Frontal cortex (tissue), 3 donors: ENCODE measurements at regions not wholly inside any gene's neighbourhood (a gene's known extent, or its start where the extent isn't known, plus 50 kb on each side); places are given as distances from the start of the nearest gene placed in this dataset.

Experiments
- DNase-seq, 2 donors: peaks; one replicate each; pipeline ENCODE4 v3.0.0; 2012; ENCODE audit warnings: low spot score in 2 of 2
- FAIRE-seq: peaks from 2 replicates; lab custom pipeline; 2012; peaks lifted over from hg19 to GRCh38; lab: Jason Lieb, UNC
- donor health status: control.
- donor health status: control.
- donor health status: control.

GRCh38 chr6:167437888-167438484 is 113.1 kb downstream of the TTLL2 start:
- FAIRE-seq (no peak), DNase-seq (no peak)

GRCh38 chr6:167441715-167442206 is 116.9 kb downstream of the TTLL2 start:
- FAIRE-seq: no peak
- DNase-seq: no peak

- no peak for FAIRE-seq
- DNase-seq: no peak
Observed at GRCh38 chr6:167442245-167442644, 117.4 kb downstream of the TTLL2 start.

GRCh38 chr6:167442796-167443680 is 118.2 kb downstream of the TTLL2 start:
- FAIRE-seq: no peak
- DNase-seq: no peak

- no peak for FAIRE-seq
Observed at GRCh38 chr6:167444602-167445346, 119.9 kb downstream of the TTLL2 start.

GRCh38 chr6:167445568-167445967 is 120.7 kb downstream of the TTLL2 start:
- DNase-seq: no peak

More at GRCh38 chr6:167444602-167445346, 119.9 kb downstream of the TTLL2 start:
- no peak for DNase-seq

GRCh38 chr6:167446046-167446445 is 121.2 kb downstream of the TTLL2 start:
- DNase-seq (no peak), FAIRE-seq (no peak)

More at GRCh38 chr6:167445568-167445967, 120.7 kb downstream of the TTLL2 start:
- no peak for FAIRE-seq

- no peak for DNase-seq
Observed at GRCh38 chr6:167446971-167447370, 122.1 kb downstream of the TTLL2 start.

GRCh38 chr6:167448378-167448777 is 123.5 kb downstream of the TTLL2 start:
- FAIRE-seq: no peak

More at GRCh38 chr6:167446971-167447370, 122.1 kb downstream of the TTLL2 start:
- FAIRE-seq: no peak

GRCh38 chr6:167449094-167449861 is 124.4 kb downstream of the TTLL2 start:
- no peak for FAIRE-seq
- DNase-seq: no peak

More at GRCh38 chr6:167448378-167448777, 123.5 kb downstream of the TTLL2 start:
- no peak for DNase-seq

- DNase-seq: no peak
- FAIRE-seq: no peak
Observed at GRCh38 chr6:167450626-167451025, 125.7 kb downstream of the TTLL2 start.

GRCh38 chr6:167452338-167453081 is 127.6 kb downstream of the TTLL2 start:
- FAIRE-seq: no peak
- no peak for DNase-seq

- FAIRE-seq (no peak), DNase-seq (no peak)
Observed at GRCh38 chr6:167453082-167453446, 128.2 kb downstream of the TTLL2 start.

GRCh38 chr6:167454003-167454402 is 129.1 kb downstream of the TTLL2 start:
- no peak for DNase-seq
- FAIRE-seq: no peak

GRCh38 chr6:167455371-167455770 is 130.5 kb downstream of the TTLL2 start:
- no peak for FAIRE-seq
- DNase-seq: no peak

- DNase-seq: no peak
- FAIRE-seq: no peak
Observed at GRCh38 chr6:167462514-167463312, 137.8 kb downstream of the TTLL2 start.

GRCh38 chr6:167464177-167464576 is 139.3 kb downstream of the TTLL2 start:
- no peak for FAIRE-seq
- DNase-seq: no peak

GRCh38 chr6:167465482-167465881 is 140.6 kb downstream of the TTLL2 start:
- FAIRE-seq (no peak), DNase-seq (no peak)
